Suprapubic skin (tissue), 4 donors: ENCODE measurements at regions not wholly inside any gene's neighbourhood (a gene's known extent, or its start where the extent isn't known, plus 50 kb on each side); places are given as distances from the start of the nearest gene placed in this dataset.

Experiments
- DNase-seq, 2 donors: peaks; one replicate each; pipeline ENCODE4 v3.0.0-alpha.2; 2019; ENCODE audit warnings: low spot score in 2 of 2
- H3K27ac ChIP-seq: fragments of 200-600 bp; sonication (generic); one replicate; pipeline ENCODE4 v1.5.1; 2019
- H3K27me3 ChIP-seq: fragments of 200-600 bp; sonication (generic); one replicate; pipeline ENCODE4 v1.5.1; 2019
- H3K36me3 ChIP-seq: fragments of 200-600 bp; sonication (generic); one replicate; pipeline ENCODE4 v1.5.1; 2019
- H3K4me1 ChIP-seq: fragments of 200-600 bp; sonication (generic); one replicate; pipeline ENCODE4 v1.5.1; 2019
- H3K4me3 ChIP-seq: fragments of 200-600 bp; sonication (generic); one replicate; pipeline ENCODE4 v1.5.1; 2019; ENCODE audit warnings: mild to moderate bottlenecking
- H3K9me3 ChIP-seq: fragments of 200-600 bp; sonication (generic); one replicate; pipeline ENCODE4 v1.5.1; 2019
- CTCF ChIP-seq, 2 donors: fragments of 200-600 bp in 1 of 2; fragments of 450-650 bp in 1 of 2; sonication (generic) in 1 of 2; IDR thresholded peaks; one replicate each; pipeline ENCODE4 v1.5.1; 2016 to 2019; ENCODE audit warnings: antibody characterized with exemption in 2 of 2, mild to moderate bottlenecking in 1 of 2, moderate library complexity in 1 of 2
- EP300 ChIP-seq: sonication (generic); formaldehyde crosslinking; IDR thresholded peaks from one replicate; pipeline ENCODE4 v1.6.1; 2017; ENCODE audit warnings: antibody characterized with exemption
- POLR2A ChIP-seq, 2 donors: fragments of 450-650 bp; IDR thresholded peaks; one replicate each; pipeline ENCODE4 v1.6.1; 2017; ENCODE audit warnings: antibody characterized with exemption in 2 of 2, mild to moderate bottlenecking in 2 of 2, moderate library complexity in 2 of 2
- POLR2AphosphoS5 ChIP-seq, 3 donors: sonication (generic); formaldehyde crosslinking; IDR thresholded peaks; one replicate each; pipeline ENCODE4 v1.6.1; 2017; ENCODE audit warnings: antibody characterized with exemption in 3 of 3
- WGBS: methylation state at CpG from one replicate; pipeline ENCODE4 v1.1.5; 2018; 5-methylcytosine and 5-hydroxymethylcytosine counted together

- Histone ChIP-seq H3K27me3 (peaks cover 3% of the 10 kb centered on the region), H3K27ac (no peak overlapping the region), H3K4me3 (no peak overlapping the region), H3K9me3 (no peaks in the 10 kb centered on the region), H3K4me1 (no peaks in the 10 kb centered on the region), H3K36me3 (no peaks in the 10 kb centered on the region)
- WGBS, result 79% methylated on average over 1 of the region's 1 CpG
- DNase-seq, result no peak
- TF ChIP-seq POLR2A (IDR thresholded peaks at IDR 0.05) (no peak), CTCF (IDR thresholded peaks at IDR 0.05) (no peak), EP300 (no peak), POLR2AphosphoS5 (IDR thresholded peaks at IDR 0.05) (no peak)
These were observed 129.9 kb upstream of the ZNF644 start for GRCh38 chr1:91151702-91152101.

DNA sequence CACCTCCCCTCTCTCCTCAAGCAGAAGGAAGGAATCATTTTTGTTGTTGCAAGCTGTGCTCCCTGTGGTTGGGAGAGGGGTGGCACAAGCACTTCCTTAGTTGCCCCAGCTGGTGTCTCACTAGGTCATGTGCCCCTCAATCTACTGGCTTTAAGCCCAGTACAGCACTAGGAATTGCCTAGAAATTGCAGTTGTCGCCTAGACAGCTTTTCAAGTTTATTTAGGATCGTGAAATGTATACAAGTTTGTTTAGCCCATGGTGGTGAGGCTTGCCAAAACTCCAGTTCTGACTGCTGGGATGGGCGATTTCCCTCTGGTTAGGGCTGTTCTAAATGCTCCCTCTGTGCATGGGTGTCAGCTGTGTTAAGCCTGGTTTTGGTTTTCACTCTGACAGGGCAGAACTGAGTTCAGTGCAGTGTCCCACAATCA, 126.8 kb upstream of the ZNF644 start:
- Histone ChIP-seq H3K36me3 (no peaks in the 10 kb centered on the region), H3K27me3 (no peaks in the 10 kb centered on the region), H3K9me3 (no peaks in the 10 kb centered on the region), H3K4me1 (no peaks in the 10 kb centered on the region), H3K27ac (no peak overlapping the region), H3K4me3 (no peak overlapping the region)
- DNase-seq, result no peak
- TF ChIP-seq CTCF (IDR thresholded peaks at IDR 0.05), result no peak
- TF ChIP-seq EP300, result no peak
- no peak for TF ChIP-seq POLR2AphosphoS5 (IDR thresholded peaks at IDR 0.05)
- no peak for TF ChIP-seq POLR2A (IDR thresholded peaks at IDR 0.05)
- 70% methylated on average over 3 of the region's 3 CpGs for WGBS

DNA sequence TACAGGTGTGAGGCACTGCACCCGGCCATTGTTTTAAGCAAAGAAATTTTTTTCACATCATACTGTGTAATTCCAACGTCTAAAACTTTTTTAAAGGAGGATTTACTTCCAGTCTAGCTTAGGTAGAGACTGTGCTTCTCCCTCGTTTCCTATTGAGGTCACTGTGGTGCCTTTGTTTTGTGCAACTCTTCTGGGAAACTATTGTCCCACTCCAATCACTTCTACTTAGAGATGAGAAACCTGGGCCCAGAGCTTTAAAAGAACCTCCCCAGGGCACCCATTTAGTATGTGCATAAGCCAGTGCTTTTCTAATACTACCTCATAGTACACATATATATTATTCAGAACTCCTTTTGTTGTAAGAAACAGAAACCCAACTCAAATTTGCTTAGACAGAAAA, 120.0 kb upstream of the ZNF644 start:
- Histone ChIP-seq H3K36me3 (no peaks in the 10 kb centered on the region), H3K4me3 (no peak overlapping the region), H3K27me3 (no peaks in the 10 kb centered on the region), H3K4me1 (no peaks in the 10 kb centered on the region), H3K27ac (no peak overlapping the region), H3K9me3 (no peaks in the 10 kb centered on the region)
- no peak for DNase-seq
- WGBS, result 70% methylated on average over 3 of the region's 3 CpGs
- TF ChIP-seq POLR2A (IDR thresholded peaks at IDR 0.05), result no peak
- TF ChIP-seq EP300, result no peak
- no peak for TF ChIP-seq CTCF (IDR thresholded peaks at IDR 0.05)
- TF ChIP-seq POLR2AphosphoS5 (IDR thresholded peaks at IDR 0.05), result no peak

DNA sequence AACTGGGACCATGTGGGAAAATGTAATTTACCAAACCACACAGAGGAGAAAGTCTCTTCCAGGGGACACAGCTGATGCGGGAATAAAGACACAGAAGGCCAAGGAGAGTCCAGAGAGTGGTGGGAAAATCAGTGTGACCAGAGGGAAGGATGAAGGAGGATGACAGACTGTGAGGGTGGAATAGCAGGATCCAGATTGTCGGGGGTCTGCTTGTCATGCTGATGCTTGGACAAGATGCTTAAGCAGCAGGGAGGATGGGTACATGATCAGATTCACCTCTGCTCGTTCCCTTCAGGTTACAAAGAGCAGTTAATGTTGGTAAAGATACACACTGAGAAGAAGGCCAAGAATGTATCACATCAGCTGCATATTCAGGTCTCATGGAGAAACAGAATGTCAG, 117.1 kb upstream of the ZNF644 start:
- Histone ChIP-seq H3K27me3 (no peaks in the 10 kb centered on the region), H3K9me3 (no peaks in the 10 kb centered on the region), H3K4me1 (no peaks in the 10 kb centered on the region), H3K4me3 (no peak overlapping the region), H3K27ac (no peak overlapping the region), H3K36me3 (no peaks in the 10 kb centered on the region)
- no peak for TF ChIP-seq CTCF (IDR thresholded peaks at IDR 0.05)
- DNase-seq, result no peak
- 81% methylated on average over 3 of the region's 3 CpGs for WGBS

GRCh38 chr1:91137173-91137852, 115.5 kb upstream of the ZNF644 start:
- Histone ChIP-seq H3K4me3 (no peak overlapping the region), H3K9me3 (no peaks in the 10 kb centered on the region), H3K27me3 (no peaks in the 10 kb centered on the region), H3K36me3 (no peaks in the 10 kb centered on the region), H3K4me1 (no peaks in the 10 kb centered on the region), H3K27ac (no peak overlapping the region)
- DNase-seq, result no peak
- TF ChIP-seq CTCF (IDR thresholded peaks at IDR 0.05) (no peak), POLR2AphosphoS5 (IDR thresholded peaks at IDR 0.05) (no peak), EP300 (no peak), POLR2A (IDR thresholded peaks at IDR 0.05) (no peak)
- WGBS, result 100% methylated on average over 1 of the region's 1 CpG
